H9 (cell line): ENCODE measurements at regions not wholly inside any gene's neighbourhood (a gene's known extent, or its start where the extent isn't known, plus 50 kb on each side); places are given as distances from the start of the nearest gene placed in this dataset.

ENCODE experiments used
- DNase-seq: peaks from one replicate; pipeline ENCODE4 v3.0.0-alpha.2; 2017
- H2AFZ ChIP-seq: one replicate; pipeline ENCODE4 v1.6.1; 2013; ENCODE audit warnings: mild to moderate bottlenecking, low read length, control low read depth, moderate library complexity
- H2AK5ac ChIP-seq: 2 replicates; pipeline ENCODE4 v1.6.1; 2013; ENCODE audit warnings: low read length, control low read depth, mixed read lengths; ENCODE audit not compliant: insufficient read length
- H2BK120ac ChIP-seq: one replicate; pipeline ENCODE4 v1.6.1; 2013; ENCODE audit warnings: low read depth, mild to moderate bottlenecking, low read length, control low read depth, inconsistent platforms; ENCODE audit not compliant: poor library complexity, severe bottlenecking
- H2BK12ac ChIP-seq: 2 replicates; pipeline ENCODE4 v1.6.1; 2013; ENCODE audit warnings: low read length, control low read depth, mixed read lengths, low read depth; ENCODE audit not compliant: insufficient read length
- H2BK15ac ChIP-seq: 2 replicates; pipeline ENCODE4 v1.6.1; 2013; ENCODE audit warnings: low read depth, low read length, control low read depth
- H2BK20ac ChIP-seq: one replicate; pipeline ENCODE4 v1.6.1; 2013; ENCODE audit warnings: low read depth, mild to moderate bottlenecking, low read length, control low read depth, inconsistent platforms; ENCODE audit not compliant: poor library complexity, severe bottlenecking
- H2BK5ac ChIP-seq: 2 replicates; pipeline ENCODE4 v1.6.1; 2013; ENCODE audit warnings: low read length, control low read depth, mixed read lengths; ENCODE audit not compliant: insufficient read length
- H3K14ac ChIP-seq: 2 replicates; pipeline ENCODE4 v1.6.1; 2013; ENCODE audit warnings: low read length, control low read depth; ENCODE audit not compliant: insufficient read depth
- H3K18ac ChIP-seq: 2 replicates; pipeline ENCODE4 v1.6.1; 2013; ENCODE audit warnings: low read depth, mild to moderate bottlenecking, mixed read lengths, low read length, control low read depth; ENCODE audit not compliant: insufficient read length
- H3K23ac ChIP-seq: 2 replicates; pipeline ENCODE4 v1.6.1; 2013; ENCODE audit warnings: low read length, control low read depth, mixed read lengths, low read depth; ENCODE audit not compliant: insufficient read length
- H3K23me2 ChIP-seq: 2 replicates; pipeline ENCODE4 v1.6.1; 2013; ENCODE audit warnings: low read depth, mild to moderate bottlenecking, mixed read lengths, low read length, control low read depth; ENCODE audit not compliant: insufficient read length, poor library complexity, severe bottlenecking
- H3K27ac ChIP-seq: 2 replicates; pipeline ENCODE4 v1.5.1; 2013; ENCODE audit warnings: low read length, control low read depth, mixed read lengths, low read depth; ENCODE audit not compliant: insufficient read length
- H3K27me3 ChIP-seq: 2 replicates; pipeline ENCODE4 v1.6.1; 2013; ENCODE audit warnings: low read length, control low read depth, inconsistent platforms; ENCODE audit not compliant: insufficient read depth
- H3K4ac ChIP-seq: 2 replicates; pipeline ENCODE4 v1.6.1; 2013; ENCODE audit warnings: low read depth, mild to moderate bottlenecking, control low read depth, inconsistent platforms, low read length, moderate library complexity
- H3K4me1 ChIP-seq: 2 replicates; pipeline ENCODE4 v1.6.1; 2013; ENCODE audit warnings: low read length, control low read depth, inconsistent platforms; ENCODE audit not compliant: insufficient read depth
- H3K4me2 ChIP-seq: 2 replicates; pipeline ENCODE4 v1.6.1; 2013; ENCODE audit warnings: low read length, control low read depth, mixed read lengths; ENCODE audit not compliant: insufficient read length, insufficient read depth
- H3K56ac ChIP-seq: 2 replicates; pipeline ENCODE4 v1.6.1; 2013; ENCODE audit warnings: low read depth, mild to moderate bottlenecking, mixed read lengths, low read length, control low read depth; ENCODE audit not compliant: insufficient read length
- H3K79me1 ChIP-seq: 2 replicates; pipeline ENCODE4 v1.6.1; 2013; ENCODE audit warnings: low read depth, mild to moderate bottlenecking, moderate library complexity, low read length, control low read depth, inconsistent platforms; ENCODE audit not compliant: insufficient read depth, poor library complexity, severe bottlenecking
- H3K79me2 ChIP-seq: 2 replicates; pipeline ENCODE4 v1.6.1; 2013; ENCODE audit warnings: low read length, control low read depth, inconsistent platforms; ENCODE audit not compliant: insufficient read depth
- H3K9ac ChIP-seq: 2 replicates; pipeline ENCODE4 v1.6.1; 2013; ENCODE audit warnings: low read length, control low read depth, mixed read lengths; ENCODE audit not compliant: insufficient read length; ENCODE audit errors: extremely low read depth
- H3K9me3 ChIP-seq: one replicate; pipeline ENCODE4 v1.6.1; 2013; ENCODE audit warnings: low read depth, low read length, inconsistent platforms; ENCODE audit not compliant: control insufficient read depth
- H3T11ph ChIP-seq: one replicate; pipeline ENCODE4 v1.6.1; 2013; ENCODE audit warnings: mild to moderate bottlenecking, low read length, control low read depth, inconsistent platforms
- H4K20me1 ChIP-seq: one replicate; pipeline ENCODE4 v1.6.1; 2013; ENCODE audit not compliant: control insufficient read depth, insufficient read length, insufficient read depth
- H4K5ac ChIP-seq: 2 replicates; pipeline ENCODE4 v1.6.1; 2013; ENCODE audit warnings: low read depth, mild to moderate bottlenecking, mixed read lengths, low read length, control low read depth; ENCODE audit not compliant: insufficient read length
- H4K8ac ChIP-seq: replicated peaks from 2 replicates; pipeline ENCODE4 v1.6.1; 2013; ENCODE audit warnings: low read length, control low read depth, mixed read lengths, low read depth; ENCODE audit not compliant: insufficient read length
- H4K91ac ChIP-seq: 2 replicates; pipeline ENCODE4 v1.6.1; 2013; ENCODE audit warnings: low read depth, mild to moderate bottlenecking, moderate library complexity, mixed read lengths, low read length, control low read depth; ENCODE audit not compliant: insufficient read length
- H3K27ac Mint-ChIP-seq, 3 experiments: 2 replicates in 2 of 3; 3 replicates in 1 of 3; pipeline ENCODE4 v1.8.0; 2020 to 2021; ENCODE audit warnings: mixed read lengths in 3 of 3, mild to moderate bottlenecking in 1 of 3, moderate library complexity in 1 of 3
- H3K27me3 Mint-ChIP-seq: 2 replicates; pipeline ENCODE4 v1.8.0; 2021; ENCODE audit warnings: low read depth, mild to moderate bottlenecking, moderate library complexity, mixed read lengths
- H3K36me3 Mint-ChIP-seq, 3 experiments: 2 replicates in 2 of 3; 3 replicates in 1 of 3; pipeline ENCODE4 v1.8.0; 2020 to 2021; ENCODE audit warnings: low read depth in 3 of 3, mixed read lengths in 3 of 3; ENCODE audit not compliant: insufficient read depth in 1 of 3
- H3K4me1 Mint-ChIP-seq, 2 experiments: 2 replicates each; pipeline ENCODE4 v1.8.0; 2020; ENCODE audit warnings: mixed read lengths in 2 of 2
- H3K4me3 Mint-ChIP-seq, 2 experiments: 2 replicates in 1 of 2; 3 replicates in 1 of 2; pipeline ENCODE4 v1.8.0; 2020 to 2021; ENCODE audit warnings: mild to moderate bottlenecking in 2 of 2, mixed read lengths in 2 of 2, moderate library complexity in 1 of 2
- H3K9me3 Mint-ChIP-seq, 2 experiments: 2 replicates in 1 of 2; 3 replicates in 1 of 2; pipeline ENCODE4 v1.8.0; 2020; ENCODE audit warnings: mild to moderate bottlenecking in 2 of 2, mixed read lengths in 2 of 2, moderate library complexity in 1 of 2
- WGBS: extraction: QIAGEN DNeasy Blood & Tissue Kit; methylation state at CpG from one replicate; pipeline ENCODE4 v1.1.7; 2013; ENCODE audit warnings: missing lambda C conversion rate, low lambda C conversion rate, mixed read lengths; ENCODE audit not compliant: insufficient read length; ENCODE audit errors: extremely low coverage; 5-methylcytosine and 5-hydroxymethylcytosine counted together
- TF ChIP-seq, protein P1 (sequence below): fragments of 200-600 bp; sonication (generic); conservative IDR thresholded peaks from 3 replicates; pipeline ENCODE4 v1.8.0; 2021; ENCODE audit warnings: antibody characterized with exemption, mild to moderate bottlenecking

DNA sequence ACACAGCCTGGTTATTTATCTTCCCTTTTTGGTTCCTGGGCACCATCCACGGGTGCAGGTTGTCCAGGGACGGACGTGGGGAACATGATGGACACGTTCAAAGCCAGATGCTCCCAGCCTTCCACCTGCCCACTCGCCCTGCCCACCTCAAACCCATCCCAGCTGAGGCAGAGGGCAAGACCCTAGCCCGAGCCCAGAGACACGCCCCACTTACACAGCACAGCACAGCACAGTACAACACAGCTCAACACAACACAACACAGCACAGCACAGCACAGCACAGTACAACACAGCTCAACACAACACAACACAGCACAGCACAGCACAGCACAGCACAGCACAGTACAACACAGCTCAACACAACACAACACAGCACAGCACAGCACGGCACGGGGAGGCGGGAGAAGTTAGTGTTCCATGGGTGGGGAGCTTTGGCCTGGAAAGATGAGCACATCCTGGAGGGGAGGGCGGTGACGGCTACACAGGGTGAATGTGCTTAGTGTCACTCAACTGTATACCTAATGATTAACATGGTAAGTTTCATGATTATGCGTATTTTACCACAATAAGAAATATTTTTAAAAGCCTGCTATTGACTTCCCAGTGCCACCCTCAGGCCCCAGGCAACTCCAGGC is 1507.5 kb downstream of the BRD1 start:
- Histone ChIP-seq H3K56ac (no peak overlapping the region), H4K8ac (no peak overlapping the region), H2BK12ac (no peak overlapping the region), H3K4me1 (no peaks in the 10 kb centered on the region), H2AFZ (no peak overlapping the region), H4K91ac (no peak overlapping the region), H3K9me3 (no peaks in the 10 kb centered on the region), H3K23me2 (no peaks in the 10 kb centered on the region), H3K4ac (no peak overlapping the region), H2BK15ac (no peak overlapping the region), H4K20me1 (no peaks in the 10 kb centered on the region), H3K4me2 (no peak overlapping the region), H3K27me3 (no peaks in the 10 kb centered on the region), H3K79me1 (no peaks in the 10 kb centered on the region), H3K23ac (no peak overlapping the region), H2BK20ac (no peak overlapping the region), H3T11ph (no peak overlapping the region), H4K5ac (no peak overlapping the region), H3K9ac (no peak overlapping the region), H2BK5ac (no peak overlapping the region), H2AK5ac (no peak overlapping the region), H3K27ac (no peak overlapping the region), H3K18ac (no peak overlapping the region), H3K79me2 (no peaks in the 10 kb centered on the region), H3K14ac (no peak overlapping the region; the same call in 1 of the 2 replicates), H2BK120ac (no peak overlapping the region)
- Mint-ChIP-seq H3K36me3 (peaks cover 3 to 9% (median 5%) of the 10 kb centered on the region in 3 experiments; a peak in 6 of 7 replicates), H3K4me3 (no peak overlapping the region), H3K27me3 (peaks cover 19% of the 10 kb centered on the region), H3K9me3 (peaks cover 11 to 12% of the 10 kb centered on the region in 2 experiments), H3K27ac (peak overlapping the region in 2 of 3 experiments; percentile 52 to 64; a peak in 1 of 7 replicates), H3K4me1 (peaks cover 12 to 18% of the 10 kb centered on the region in 2 experiments)
- DNase-seq = no peak
- no CpG with 5 or more reads among the region's 13 CpGs for WGBS
- TF ChIP-seq, protein P1, sequence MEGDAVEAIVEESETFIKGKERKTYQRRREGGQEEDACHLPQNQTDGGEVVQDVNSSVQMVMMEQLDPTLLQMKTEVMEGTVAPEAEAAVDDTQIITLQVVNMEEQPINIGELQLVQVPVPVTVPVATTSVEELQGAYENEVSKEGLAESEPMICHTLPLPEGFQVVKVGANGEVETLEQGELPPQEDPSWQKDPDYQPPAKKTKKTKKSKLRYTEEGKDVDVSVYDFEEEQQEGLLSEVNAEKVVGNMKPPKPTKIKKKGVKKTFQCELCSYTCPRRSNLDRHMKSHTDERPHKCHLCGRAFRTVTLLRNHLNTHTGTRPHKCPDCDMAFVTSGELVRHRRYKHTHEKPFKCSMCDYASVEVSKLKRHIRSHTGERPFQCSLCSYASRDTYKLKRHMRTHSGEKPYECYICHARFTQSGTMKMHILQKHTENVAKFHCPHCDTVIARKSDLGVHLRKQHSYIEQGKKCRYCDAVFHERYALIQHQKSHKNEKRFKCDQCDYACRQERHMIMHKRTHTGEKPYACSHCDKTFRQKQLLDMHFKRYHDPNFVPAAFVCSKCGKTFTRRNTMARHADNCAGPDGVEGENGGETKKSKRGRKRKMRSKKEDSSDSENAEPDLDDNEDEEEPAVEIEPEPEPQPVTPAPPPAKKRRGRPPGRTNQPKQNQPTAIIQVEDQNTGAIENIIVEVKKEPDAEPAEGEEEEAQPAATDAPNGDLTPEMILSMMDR = no peak
